HG02798 (cell line): ENCODE measurements at regions not wholly inside any gene's neighbourhood (a gene's known extent, or its start where the extent isn't known, plus 50 kb on each side); places are given as distances from the start of the nearest gene placed in this dataset.

Source experiments
- ATAC-seq: cut with Tn5 transposase; IDR thresholded peaks from one replicate; pipeline ENCODE4 v1.9.1; 2021; ENCODE audit warnings: mild to moderate bottlenecking; ENCODE audit not compliant: unreplicated experiment, poor library complexity

DNA sequence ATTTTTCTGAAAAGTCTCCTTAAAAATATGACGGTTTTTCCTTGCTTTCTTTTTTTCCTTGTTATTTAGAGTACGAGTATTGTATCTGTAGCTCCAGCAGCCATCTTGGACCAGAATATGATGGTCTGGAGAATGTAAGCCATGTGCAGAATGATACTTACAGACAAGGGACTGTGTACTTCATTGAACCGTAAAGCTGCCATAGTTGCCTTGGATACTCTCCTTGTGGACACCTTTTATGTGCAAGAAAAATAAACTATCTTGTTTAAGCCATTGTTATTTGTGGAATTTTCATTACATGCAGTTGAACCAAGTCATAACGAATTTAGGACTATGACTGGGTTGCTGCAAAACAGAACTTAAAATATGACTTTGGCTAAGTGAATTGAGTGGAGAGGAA, 485.8 kb upstream of the CITED2 start:
- no peak for ATAC-seq

DNA sequence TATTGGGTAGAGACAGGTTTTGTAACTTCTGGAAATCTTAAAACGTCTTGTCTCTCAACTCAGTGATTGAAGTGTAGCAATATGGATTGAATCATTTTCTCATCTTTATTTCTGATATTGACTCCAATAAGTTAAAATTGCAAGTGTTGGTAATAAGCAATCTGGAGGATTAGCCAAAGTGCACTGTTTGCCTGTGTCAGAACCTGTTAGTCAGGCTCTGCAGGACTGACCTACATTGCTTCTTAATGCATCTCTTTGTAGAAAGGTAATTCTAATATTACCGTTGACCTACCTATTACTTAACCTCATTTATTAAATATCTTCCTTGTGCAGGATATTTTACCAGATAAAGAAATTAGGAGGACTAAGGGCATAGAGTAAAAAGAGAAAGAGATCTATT, 484.0 kb upstream of the CITED2 start:
- ATAC-seq, result no peak

DNA sequence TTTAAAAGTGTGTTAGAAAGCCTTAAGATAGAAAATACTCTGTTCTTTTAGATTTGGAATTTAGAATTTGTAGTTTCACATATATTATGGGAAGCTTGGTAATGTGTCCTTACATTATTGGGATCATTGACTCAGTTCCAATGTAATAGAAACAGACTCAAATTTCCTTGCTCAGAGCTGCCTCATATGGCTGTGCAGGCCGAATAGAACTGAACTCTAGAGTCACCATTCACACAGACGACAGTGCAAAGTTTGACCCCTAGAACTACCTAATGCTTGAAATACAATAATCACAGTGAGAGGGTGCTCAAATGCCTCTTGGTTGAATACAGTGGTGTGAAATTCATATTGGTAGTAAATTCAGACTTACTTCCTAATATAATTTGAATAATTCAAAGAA, 482.7 kb upstream of the CITED2 start:
- ATAC-seq, result no peak

DNA sequence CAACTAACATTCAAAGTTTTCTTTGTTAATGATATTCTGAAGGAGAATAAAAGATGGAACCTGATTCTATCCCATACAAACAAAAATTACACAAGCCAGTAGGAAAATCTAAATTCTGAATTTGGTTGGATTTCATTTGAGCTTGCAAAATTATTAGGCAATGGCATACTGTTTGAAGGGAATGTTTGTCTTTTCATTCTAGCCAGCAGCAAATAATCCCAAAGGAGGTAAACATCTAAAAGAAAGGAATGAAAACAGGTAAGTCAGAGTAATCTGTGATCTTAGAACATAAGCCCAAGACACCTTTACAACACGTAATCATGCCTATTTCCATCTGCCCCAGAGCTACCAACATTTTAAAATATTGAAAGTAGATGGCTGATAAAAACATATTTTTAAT, 482.1 kb upstream of the CITED2 start:
- ATAC-seq, result no peak

DNA sequence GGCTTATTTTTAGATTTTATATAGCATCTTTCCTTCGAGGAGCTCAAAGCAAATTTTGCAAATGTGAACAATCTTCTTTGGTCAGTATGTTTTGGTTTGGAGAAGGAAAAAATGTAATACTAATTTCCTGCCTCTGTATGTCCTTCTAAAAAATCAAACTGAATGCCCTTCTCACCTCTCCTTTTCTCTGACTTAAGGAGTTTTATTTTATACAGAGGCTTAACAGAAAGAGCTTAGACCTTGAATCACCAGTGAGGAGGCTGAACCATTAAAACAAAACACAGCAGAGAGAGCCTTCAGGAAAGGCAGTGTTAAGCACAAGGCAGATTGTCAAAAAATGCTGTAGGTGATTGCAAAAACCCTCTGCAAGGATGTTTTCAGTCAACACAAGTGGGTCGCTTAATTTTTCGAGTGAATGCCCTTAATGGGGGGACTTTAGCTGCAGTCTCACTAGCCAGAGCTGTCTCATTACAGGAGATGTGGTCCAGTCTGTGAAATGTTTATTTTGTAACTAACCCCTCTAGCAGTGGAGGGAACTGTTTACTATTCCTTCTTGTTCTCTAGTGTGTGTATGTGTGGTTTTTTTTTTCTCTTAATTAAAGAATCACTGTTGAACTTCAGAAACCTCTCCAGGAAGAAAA, 481.3 kb upstream of the CITED2 start:
- no peak for ATAC-seq

- ATAC-seq, result no peak
Measured at GRCh38 chr6:139853302-139853992, 479.0 kb upstream of the CITED2 start.

DNA sequence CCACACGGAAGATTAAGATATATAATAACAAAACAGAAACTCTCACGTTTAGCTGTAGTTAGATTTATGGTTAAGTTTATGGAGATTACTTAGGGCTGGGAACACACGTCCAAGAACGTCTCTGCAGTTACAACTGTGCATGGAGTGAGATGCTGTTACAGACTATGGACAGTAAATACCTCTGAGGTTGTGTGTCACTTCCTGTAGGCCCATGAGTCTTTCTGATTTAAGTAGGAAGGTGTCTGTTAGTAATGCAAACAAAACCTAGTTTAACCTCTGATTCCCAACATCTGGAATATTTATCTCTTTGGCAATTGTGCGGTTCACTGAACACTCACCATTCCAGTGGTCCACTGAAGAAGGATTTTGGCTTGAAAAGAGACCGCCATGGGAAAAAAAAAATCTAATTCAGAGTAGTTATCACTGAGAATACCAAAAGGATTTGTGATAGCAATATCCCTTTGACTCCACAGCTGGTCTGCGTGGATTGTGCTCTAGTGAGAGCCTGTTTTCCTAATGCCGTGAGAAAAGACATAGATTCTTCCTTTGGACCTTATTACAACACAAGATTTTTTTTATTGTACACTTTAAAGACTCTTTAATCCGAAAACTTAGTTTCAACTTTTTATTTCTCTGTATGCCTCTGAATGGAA, 478.2 kb upstream of the CITED2 start:
- no peak for ATAC-seq

- no peak for ATAC-seq
Measured at GRCh38 chr6:139852067-139852466, 477.6 kb upstream of the CITED2 start.

- ATAC-seq, result no peak
Measured at GRCh38 chr6:139851206-139851605, 476.8 kb upstream of the CITED2 start.

DNA sequence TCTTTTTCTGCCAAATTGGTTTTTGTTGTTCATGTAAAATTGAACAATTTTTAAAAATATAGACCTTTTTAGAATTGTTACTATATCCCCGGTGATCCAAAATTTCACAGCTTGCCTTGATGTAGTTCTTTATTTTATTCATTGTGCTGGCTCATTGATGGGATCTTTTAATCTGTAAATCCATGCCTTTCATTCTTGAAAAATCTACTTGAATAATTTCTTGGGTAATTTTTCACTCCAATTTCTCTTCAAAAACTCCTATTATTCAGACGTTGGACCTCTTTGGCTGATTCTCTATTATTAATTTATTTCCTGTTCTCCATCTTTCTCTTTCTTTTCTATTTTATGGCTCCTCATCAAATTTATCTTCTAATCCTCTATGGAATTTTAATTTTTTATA, 476.1 kb upstream of the CITED2 start:
- ATAC-seq, result no peak

- no peak for ATAC-seq
Measured at GRCh38 chr6:139847457-139847813, 473.0 kb upstream of the CITED2 start.

- ATAC-seq, result peak; percentile 33
Measured at GRCh38 chr6:139846538-139847456, 472.3 kb upstream of the CITED2 start.

DNA sequence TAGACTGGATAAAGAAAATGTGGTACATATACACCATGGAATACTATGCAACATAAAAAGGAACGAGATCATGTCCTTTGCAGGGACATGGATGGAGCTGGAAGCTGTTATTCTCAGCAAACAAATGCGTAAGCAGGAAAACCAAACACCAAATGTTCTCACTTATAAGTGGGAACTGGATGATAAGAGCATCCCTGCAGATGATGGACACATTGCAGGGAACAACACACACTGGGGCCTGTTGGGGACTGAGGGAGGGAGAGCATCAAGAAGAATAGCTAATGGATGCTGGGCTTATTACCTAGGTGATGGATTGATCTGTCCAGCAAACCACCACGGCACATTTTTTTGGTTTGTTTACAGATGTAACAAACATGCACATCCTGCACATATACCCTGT, 470.5 kb upstream of the CITED2 start:
- no peak for ATAC-seq

DNA sequence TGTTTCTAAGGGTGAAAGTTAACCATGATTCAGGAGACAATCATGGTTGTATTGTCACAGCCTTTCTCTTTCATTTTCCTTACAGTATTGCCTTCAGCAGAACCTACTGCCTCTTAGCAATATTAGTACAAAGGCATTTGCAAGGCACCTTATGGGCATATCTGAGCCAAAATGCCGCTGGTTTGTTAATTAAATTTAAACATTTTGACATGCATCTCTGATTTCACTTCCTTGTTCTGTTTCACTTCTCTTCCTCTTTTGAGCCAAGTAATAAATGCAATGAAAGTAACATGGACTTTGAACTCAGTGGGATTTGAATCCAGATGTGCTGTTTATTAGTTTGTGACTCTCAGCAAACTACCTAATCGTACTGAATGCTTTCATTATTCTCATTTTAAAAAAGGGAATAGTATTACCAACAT, 467.4 kb upstream of the CITED2 start:
- ATAC-seq, result peak; percentile 87

DNA sequence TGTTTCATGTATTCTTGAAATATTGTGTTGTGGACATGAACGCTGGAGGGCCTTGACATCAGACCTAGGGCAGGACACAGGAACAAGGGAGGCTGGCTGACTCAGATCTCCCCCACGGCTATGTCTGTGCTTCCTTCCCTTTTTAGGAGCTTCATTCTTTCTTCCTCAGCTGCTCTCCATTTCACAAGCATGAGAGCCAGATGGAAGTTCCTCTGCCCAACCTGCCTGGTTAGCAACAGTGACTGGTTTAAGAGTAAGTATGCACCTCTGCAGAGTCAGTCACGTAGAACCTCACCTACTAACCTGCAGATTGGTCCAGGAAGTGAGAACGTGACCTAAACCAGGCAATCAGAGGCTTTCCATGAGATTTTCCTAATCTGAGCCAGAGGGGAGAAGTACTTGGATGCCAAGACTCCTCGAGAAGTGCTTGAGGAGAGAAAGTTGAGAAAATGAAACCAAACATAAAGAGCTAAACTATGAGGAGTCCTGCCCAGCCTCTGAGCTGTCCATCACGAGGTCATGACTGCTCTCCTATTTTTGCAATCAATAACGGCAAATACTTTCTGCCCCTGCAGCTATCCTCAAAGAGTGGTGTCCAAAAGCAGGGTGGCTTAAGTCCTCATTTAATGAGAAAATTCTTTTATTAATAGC, 465.2 kb upstream of the CITED2 start:
- no peak for ATAC-seq

DNA sequence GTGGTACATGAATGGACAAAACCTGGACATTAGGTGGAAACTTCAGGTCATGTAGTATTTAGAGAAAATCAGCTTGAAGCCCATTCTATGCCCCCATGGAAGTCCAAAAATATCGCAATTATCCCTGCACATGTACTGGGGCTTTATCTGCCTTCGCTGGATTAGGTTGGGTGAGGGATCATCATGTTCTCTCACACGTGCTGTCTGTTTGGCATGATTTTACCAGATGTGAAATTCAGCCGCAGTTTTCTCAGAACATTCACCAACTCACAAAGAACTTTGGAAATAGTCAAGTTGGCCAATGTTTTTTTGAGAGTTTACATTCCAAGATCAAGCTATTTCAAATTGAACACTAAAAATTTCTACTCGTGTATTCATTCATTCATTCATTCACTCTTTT, 459.8 kb upstream of the CITED2 start:
- no peak for ATAC-seq

- ATAC-seq, result no peak
Measured at GRCh38 chr6:139833592-139833991, 459.1 kb upstream of the CITED2 start.

DNA sequence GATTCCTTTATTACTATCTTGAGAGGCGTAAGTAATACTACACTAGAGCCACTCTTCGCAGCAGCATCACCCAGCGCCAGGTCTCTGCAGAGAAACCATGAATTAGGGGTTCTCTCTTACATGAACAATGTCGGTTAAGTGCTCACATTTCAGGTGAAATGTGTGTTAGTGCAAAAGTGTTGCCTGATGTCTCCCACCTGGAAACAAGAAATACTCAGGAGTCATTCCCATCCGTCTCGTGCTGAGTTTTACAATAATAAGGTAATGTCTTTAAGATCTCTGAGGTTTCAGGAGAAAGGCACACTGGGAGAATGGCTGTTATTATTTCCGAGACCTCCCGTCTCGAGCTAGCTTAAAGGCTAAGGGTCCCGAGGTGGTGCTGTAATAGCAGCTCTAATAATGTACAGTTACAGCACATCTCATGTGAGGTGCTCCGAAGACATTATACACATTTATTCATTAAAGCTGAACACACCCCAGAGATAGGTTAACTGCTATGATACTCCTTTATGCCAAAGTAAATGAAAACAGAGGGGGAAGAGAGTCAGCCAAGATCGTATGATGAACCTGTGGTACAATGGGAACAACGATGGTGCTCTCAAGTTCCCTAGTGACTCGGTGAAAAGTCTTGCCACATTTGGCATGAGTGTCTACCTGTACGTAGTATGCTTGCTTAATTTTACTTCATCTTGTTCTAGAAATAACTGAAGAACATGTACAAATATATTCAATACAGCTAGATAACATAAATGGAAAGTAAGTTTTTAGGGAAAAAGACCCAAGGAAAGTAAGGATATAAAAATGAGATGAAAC, 458.3 kb upstream of the CITED2 start:
- ATAC-seq, result no peak

DNA sequence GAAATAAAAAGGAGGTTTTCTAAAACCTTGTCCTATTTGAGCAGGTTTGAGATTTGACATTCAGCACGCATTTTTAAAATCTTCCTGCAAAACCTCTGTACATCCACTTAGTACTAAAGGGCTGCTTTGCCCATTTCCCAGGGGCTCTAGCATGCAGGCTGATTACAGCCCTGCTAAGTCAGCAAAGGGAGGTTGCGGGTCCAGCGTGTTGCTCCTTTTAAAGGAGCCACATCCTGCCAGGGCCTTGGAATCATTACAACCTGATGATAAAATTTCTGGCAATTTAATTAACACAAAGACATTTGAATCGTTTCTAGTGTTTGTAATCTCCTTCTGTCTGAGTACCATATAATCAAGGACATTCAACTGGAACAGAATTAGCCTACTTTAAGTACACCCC, 455.1 kb upstream of the CITED2 start:
- no peak for ATAC-seq
